GM18508 (cell line): ENCODE measurements at regions not wholly inside any gene's neighbourhood (a gene's known extent, or its start where the extent isn't known, plus 50 kb on each side); places are given as distances from the start of the nearest gene placed in this dataset.

ENCODE experiments used
- ATAC-seq: cut with Tn5 transposase; IDR thresholded peaks from one replicate; pipeline ENCODE4 v1.9.1; 2021; ENCODE audit warnings: moderate number of reproducible peaks; ENCODE audit not compliant: insufficient read depth, unreplicated experiment

DNA sequence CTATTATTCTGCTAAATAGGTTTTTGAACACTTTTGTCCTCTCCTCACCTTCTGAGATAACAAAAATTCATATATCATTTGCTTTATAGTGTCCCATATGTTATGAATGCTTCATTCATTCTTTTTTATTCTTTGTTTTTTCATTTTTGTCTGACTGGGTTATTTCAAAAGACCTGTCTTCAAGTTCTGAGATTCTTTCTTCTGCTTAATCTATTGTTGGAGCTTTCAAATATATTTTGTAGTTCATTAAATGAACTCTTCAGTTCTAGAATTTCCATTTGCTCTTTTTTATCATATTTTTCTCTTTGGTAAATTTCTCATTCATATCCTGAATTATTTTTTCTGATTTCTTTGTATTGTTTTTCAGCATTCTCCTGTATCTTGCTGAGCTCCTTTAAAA, 53.1 kb upstream of the SCIN start:
- ATAC-seq, result no peak

DNA sequence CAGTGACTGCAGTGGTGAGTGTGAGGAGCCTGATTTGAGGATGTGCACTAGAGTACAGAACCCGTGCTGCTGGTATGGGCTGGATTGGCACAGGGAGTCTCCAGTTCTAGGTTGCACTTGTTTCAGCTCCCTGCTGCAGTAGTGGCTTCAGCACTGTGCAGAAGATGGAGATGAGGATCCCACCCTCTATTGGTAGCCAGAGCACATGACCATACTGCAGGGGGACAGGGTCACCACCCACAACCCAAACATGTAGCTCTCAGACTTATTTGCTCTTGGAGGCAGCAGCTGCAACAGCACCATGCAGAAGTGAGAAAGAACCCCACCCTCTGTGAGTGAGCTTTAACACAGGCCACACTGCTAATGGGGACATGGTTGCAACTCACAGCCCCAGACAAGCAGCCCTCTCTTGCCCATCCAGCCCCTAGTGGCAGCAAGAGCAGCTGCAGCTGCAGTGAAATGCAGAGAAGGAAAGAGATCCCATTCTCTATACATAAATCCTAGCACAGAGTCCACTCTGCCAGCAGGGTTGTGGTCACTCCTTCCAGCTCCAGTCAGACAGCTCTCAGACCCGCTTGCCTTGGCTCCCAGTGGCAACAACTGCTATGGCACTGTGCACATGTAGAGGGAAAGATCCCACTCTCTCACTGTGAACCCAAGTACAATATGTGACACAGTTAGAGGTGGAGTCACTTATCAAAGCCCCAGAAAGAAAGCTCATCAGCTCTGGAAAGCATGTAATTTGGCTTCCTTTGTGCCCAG, 51.4 kb upstream of the SCIN start:
- no peak for ATAC-seq

DNA sequence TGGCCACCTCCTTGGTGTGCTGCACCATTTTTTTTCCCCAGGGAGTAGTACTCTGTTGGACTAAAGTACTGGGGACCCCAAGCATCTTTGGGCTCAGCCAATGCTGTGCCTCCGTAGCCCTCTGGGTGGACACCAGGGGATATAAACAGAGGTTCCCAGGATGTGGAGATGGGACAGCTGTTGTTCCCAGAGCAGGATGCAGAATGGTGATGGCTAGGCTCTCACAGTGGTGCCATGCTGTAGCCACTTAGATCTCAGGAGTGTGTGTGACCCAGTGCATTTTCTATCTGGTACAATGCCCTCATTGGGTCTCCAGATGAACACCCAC, 50.9 kb upstream of the SCIN start:
- no peak for ATAC-seq
